Liver (tissue), 8 donors: ENCODE measurements at regions not wholly inside any gene's neighbourhood (a gene's known extent, or its start where the extent isn't known, plus 50 kb on each side); places are given as distances from the start of the nearest gene placed in this dataset.

Experiments
- DNase-seq: peaks from one replicate; pipeline ENCODE4 v3.0.0-alpha.2; 2017; ENCODE audit warnings: low spot score
- H3K27ac ChIP-seq, 2 donors: one replicate each; pipeline ENCODE4 v1.7.0; 2013; ENCODE audit warnings: inconsistent platforms in 2 of 2, low read length in 2 of 2, control low read depth in 1 of 2, low read depth in 1 of 2, mild to moderate bottlenecking in 1 of 2
- H3K27me3 ChIP-seq, 4 donors: one replicate each; pipeline versions ENCODE4 v1.6.1 to v1.7.0; 2013; ENCODE audit warnings: low read length in 3 of 4, inconsistent platforms in 1 of 4, mild to moderate bottlenecking in 1 of 4, moderate library complexity in 1 of 4; ENCODE audit not compliant: control insufficient read depth in 4 of 4, insufficient read depth in 4 of 4
- H3K36me3 ChIP-seq, 4 donors: one replicate each; pipeline versions ENCODE4 v1.6.1 to v1.7.0; 2013; ENCODE audit warnings: low read length in 3 of 4, mild to moderate bottlenecking in 3 of 4, low read depth in 1 of 4, moderate library complexity in 1 of 4; ENCODE audit not compliant: control insufficient read depth in 4 of 4, insufficient read depth in 3 of 4
- H3K4me1 ChIP-seq, 4 donors: one replicate each; pipeline versions ENCODE4 v1.6.1 to v1.7.0; 2013; ENCODE audit warnings: low read length in 3 of 4, mild to moderate bottlenecking in 3 of 4, moderate library complexity in 1 of 4; ENCODE audit not compliant: control insufficient read depth in 4 of 4, insufficient read depth in 4 of 4
- H3K4me3 ChIP-seq, 3 donors: one replicate each; pipeline versions ENCODE4 v1.6.1 to v1.7.0; 2013; ENCODE audit warnings: low read length in 3 of 3, control low read depth in 1 of 3, low read depth in 1 of 3, mild to moderate bottlenecking in 1 of 3
- H3K9ac ChIP-seq, 2 donors: one replicate each; pipeline ENCODE4 v1.7.0; 2013; ENCODE audit warnings: low read length in 2 of 2, mild to moderate bottlenecking in 2 of 2, moderate library complexity in 2 of 2, control low read depth in 1 of 2, low read depth in 1 of 2
- H3K9me3 ChIP-seq, 4 donors: one replicate each; pipeline versions ENCODE4 v1.6.1 to v1.7.0; 2013; ENCODE audit warnings: low read length in 3 of 4; ENCODE audit not compliant: control insufficient read depth in 4 of 4
- ATF3 ChIP-seq: IDR thresholded peaks from 2 replicates; pipeline ENCODE4 v1.6.1; 2016; ENCODE audit warnings: antibody characterized with exemption
- CTCF ChIP-seq: fragments of 150-350 bp; IDR thresholded peaks from 2 replicates; pipeline ENCODE4 v1.5.1; 2017; ENCODE audit warnings: improper control_type of control experiment, low read depth, low read length; ENCODE audit not compliant: missing input control
- EGR1 ChIP-seq, 2 donors: IDR thresholded peaks; 2 replicates each; pipeline ENCODE4 v1.6.1; 2016 to 2018; ENCODE audit warnings: antibody characterized with exemption in 2 of 2, low read depth in 2 of 2
- FOXA1 ChIP-seq: IDR thresholded peaks from 2 replicates; pipeline ENCODE4 v1.6.1; 2016; ENCODE audit warnings: antibody characterized with exemption
- JUND ChIP-seq, 2 donors: IDR thresholded peaks; 2 replicates each; pipeline ENCODE4 v1.6.1; 2016; ENCODE audit warnings: antibody characterized with exemption in 2 of 2
- MAX ChIP-seq: IDR thresholded peaks from 2 replicates; pipeline ENCODE4 v1.6.1; 2016; ENCODE audit warnings: antibody characterized with exemption
- REST ChIP-seq: IDR thresholded peaks from 2 replicates; pipeline ENCODE4 v1.6.1; 2016; ENCODE audit warnings: antibody characterized with exemption, mild to moderate bottlenecking
- RXRA ChIP-seq, 2 donors: IDR thresholded peaks; 2 replicates each; pipeline ENCODE4 v1.6.1; 2017 to 2018; ENCODE audit warnings: antibody characterized with exemption in 2 of 2, mild to moderate bottlenecking in 1 of 2
- YY1 ChIP-seq: IDR thresholded peaks from 2 replicates; pipeline ENCODE4 v1.6.1; 2016; ENCODE audit warnings: antibody characterized with exemption, mild to moderate bottlenecking
- ZBTB33 ChIP-seq: IDR thresholded peaks from 2 replicates; pipeline ENCODE4 v1.6.1; 2016; ENCODE audit warnings: antibody characterized with exemption
- WGBS: extraction: QIAGEN DNeasy Blood & Tissue Kit; methylation state at CpG from one replicate; pipeline ENCODE4 v1.1.7; 2013; 5-methylcytosine and 5-hydroxymethylcytosine counted together
- donor health status: healthy.
- donor health status: healthy.
- donor health status: healthy.
- donor health status: healthy.
- donor health status: healthy.

- H3K9ac ChIP-seq: no peak overlapping the region
- H3K27me3 ChIP-seq: peaks cover 0 to 5% (median 3%) of the 10 kb centered on the region in 4 donors
- H3K27ac ChIP-seq: no peak overlapping the region
- no peaks in the 10 kb centered on the region for H3K36me3 ChIP-seq
- peaks cover 0 to 8% (median 5%) of the 10 kb centered on the region in 4 donors for H3K9me3 ChIP-seq
- DNase-seq: peak; percentile 12
- no peak for TF ChIP-seq CTCF
- no peaks in the 10 kb centered on the region for H3K4me1 ChIP-seq
- WGBS: 86% methylated on average over 9 of the region's 9 CpGs
- H3K4me3 ChIP-seq: no peak overlapping the region
Measured at GRCh38 chr19:30744741-30745475, 372.7 kb downstream of the ZNF536 start.

- H3K4me3 ChIP-seq: no peak overlapping the region
- no peaks in the 10 kb centered on the region for H3K9me3 ChIP-seq
- TF ChIP-seq EGR1 (IDR thresholded peaks at IDR 0.05; ENCODE audit: low read depth in 2 of 2) (no peak), ATF3 (no peak), REST (no peak), RXRA (IDR thresholded peaks at IDR 0.05) (no peak), YY1 (no peak), ZBTB33 (no peak), MAX (no peak), FOXA1 (no peak), JUND (IDR thresholded peaks at IDR 0.05) (no peak)
- peak; percentile 17 for DNase-seq
- H3K27me3 ChIP-seq: peaks cover 0 to 5% (median 3%) of the 10 kb centered on the region in 4 donors
- no peaks in the 10 kb centered on the region for H3K36me3 ChIP-seq
- WGBS: 69% methylated on average over 5 of the region's 5 CpGs
- no peaks in the 10 kb centered on the region for H3K4me1 ChIP-seq
- no peak overlapping the region for H3K27ac ChIP-seq
- H3K9ac ChIP-seq: no peak overlapping the region
Measured at GRCh38 chr19:30743702-30744101, 371.5 kb downstream of the ZNF536 start.
